ENCODE measurements at regions not wholly inside any gene's neighbourhood (a gene's known extent, or its start where the extent isn't known, plus 50 kb on each side); places are given as distances from the start of the nearest gene placed in this dataset.

DNA sequence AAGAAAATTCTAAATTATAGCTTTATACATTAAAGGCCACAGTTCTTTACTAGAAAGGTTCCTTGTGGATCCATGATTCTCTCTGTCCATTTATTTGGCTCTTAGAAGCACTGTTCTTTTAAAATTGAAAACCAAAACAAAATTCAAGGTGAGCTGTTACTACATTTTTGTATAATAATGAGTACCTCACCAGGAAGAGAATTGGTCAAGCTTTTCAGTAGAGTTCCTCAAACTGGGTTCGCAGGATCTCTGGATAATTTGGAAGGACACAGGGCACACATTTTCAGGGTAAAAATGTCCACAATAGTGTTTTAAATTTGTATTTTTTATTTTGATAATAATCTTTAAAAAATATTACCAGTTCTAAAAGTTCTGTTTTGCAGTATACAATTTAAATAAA lies 93.0 kb downstream of the PPP1R3A start:
- TF ChIP-seq, protein P1, sequence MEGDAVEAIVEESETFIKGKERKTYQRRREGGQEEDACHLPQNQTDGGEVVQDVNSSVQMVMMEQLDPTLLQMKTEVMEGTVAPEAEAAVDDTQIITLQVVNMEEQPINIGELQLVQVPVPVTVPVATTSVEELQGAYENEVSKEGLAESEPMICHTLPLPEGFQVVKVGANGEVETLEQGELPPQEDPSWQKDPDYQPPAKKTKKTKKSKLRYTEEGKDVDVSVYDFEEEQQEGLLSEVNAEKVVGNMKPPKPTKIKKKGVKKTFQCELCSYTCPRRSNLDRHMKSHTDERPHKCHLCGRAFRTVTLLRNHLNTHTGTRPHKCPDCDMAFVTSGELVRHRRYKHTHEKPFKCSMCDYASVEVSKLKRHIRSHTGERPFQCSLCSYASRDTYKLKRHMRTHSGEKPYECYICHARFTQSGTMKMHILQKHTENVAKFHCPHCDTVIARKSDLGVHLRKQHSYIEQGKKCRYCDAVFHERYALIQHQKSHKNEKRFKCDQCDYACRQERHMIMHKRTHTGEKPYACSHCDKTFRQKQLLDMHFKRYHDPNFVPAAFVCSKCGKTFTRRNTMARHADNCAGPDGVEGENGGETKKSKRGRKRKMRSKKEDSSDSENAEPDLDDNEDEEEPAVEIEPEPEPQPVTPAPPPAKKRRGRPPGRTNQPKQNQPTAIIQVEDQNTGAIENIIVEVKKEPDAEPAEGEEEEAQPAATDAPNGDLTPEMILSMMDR (conservative IDR thresholded peaks at IDR 0.05; ENCODE audit: low read depth, low read length): no peak
- H3K4me3 ChIP-seq (ENCODE audit: low read length): no peak overlapping the region
- DNase-seq (ENCODE audit: low read depth): no peak

DNA sequence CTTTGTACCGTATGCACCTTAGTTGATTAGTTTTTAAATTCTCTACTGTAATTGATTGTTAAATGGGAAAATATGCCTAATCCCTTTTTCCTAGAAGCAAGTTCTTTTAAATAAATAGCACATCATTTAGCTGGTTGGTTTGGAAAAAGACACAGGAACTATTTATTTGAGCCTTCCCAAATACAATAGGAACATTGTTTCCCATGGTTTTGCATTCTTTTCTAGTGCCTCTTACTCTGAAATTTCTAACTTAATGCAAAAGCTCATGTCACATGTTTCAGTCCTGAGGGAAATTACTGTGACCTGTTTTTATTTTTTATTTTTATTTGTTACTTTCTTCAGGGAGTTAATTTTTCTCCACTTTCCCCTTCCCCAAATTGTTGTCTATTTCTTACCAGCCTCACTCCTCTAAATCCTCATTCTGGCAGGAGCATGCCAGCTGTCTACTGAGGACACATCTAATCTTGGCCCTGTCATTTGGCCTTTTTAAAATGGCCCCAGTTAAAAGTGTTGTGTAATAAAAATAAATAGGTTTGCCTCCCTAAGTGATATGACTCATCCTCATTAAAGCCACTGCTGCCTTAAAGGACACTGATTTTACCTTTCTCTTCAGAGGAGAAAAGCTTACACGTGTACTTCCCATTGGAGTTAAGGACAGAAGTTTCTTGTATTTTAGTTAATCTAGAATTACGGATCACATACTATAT lies 94.5 kb downstream of the PPP1R3A start:
- TF ChIP-seq, protein P1 (conservative IDR thresholded peaks at IDR 0.05; ENCODE audit: low read depth, low read length): no peak
- no peak overlapping the region for H3K4me3 ChIP-seq (ENCODE audit: low read length)
- no peak for DNase-seq (ENCODE audit: low read depth)

DNA sequence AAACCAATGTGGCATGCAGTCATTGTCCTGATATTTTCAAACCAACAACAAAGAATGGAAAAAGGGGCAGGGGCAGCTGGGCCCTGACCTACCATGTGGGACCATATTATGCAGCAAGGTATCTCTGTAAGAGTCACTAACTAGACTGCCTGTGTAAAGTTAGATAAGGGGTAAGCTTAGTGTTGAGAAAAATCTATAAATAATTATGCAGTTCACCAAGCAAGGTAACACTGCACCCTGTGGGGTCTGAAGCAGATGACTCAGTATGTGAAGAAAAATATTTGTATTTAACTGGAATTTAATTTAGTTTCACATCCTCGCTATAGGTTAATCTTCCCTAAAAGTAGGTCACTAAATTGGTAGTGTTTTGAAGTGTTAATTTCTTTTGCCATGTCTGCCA lies 99.3 kb downstream of the PPP1R3A start:
- TF ChIP-seq, protein P1 (conservative IDR thresholded peaks at IDR 0.05; ENCODE audit: low read depth, low read length): no peak
- DNase-seq (ENCODE audit: low read depth): no peak

DNA sequence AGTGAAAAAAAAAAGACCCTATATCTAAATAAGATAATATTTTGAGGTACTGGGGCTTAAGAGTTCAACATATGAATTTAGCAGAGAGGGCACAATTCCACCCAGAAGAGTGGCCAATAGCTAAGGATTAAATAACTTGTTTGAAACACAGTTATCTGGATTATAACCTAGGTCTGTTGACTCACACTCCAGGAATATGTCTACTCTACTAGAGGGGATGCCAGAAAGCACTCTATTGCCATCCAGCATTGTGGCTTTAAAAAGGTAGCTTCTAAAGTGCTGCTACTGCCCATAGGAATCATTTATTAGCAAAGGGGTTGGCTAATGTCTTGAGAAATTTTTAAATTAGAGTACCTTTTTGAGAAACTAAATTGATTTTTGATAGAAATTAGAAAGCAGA lies 102.2 kb downstream of the PPP1R3A start:
- TF ChIP-seq, protein P1 (conservative IDR thresholded peaks at IDR 0.05; ENCODE audit: low read depth, low read length): no peak
- DNase-seq (ENCODE audit: low read depth): no peak

More for the DNA sequence above, 99.3 kb downstream of the PPP1R3A start:
- no peak overlapping the region for H3K4me3 ChIP-seq (ENCODE audit: low read length)

DNA sequence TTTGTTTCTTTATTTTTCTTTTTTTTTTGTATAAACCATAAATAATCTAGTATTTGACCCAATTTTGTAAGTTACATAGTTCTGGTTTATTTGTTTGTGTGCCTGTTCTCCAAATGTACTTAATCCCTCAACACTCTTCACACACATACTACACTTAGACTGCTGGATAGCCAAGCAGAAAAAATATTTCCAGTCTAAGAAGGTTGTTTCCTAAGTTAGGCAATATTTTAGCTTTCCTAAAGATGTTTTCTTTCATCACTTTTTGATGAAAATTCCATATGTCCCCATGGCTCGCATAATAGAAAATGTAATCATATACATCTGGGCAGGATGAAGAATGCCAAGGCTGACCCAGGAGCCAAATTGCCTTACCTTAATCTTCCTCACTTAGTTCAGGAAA lies 105.3 kb downstream of the PPP1R3A start:
- TF ChIP-seq, protein P1 (conservative IDR thresholded peaks at IDR 0.05; ENCODE audit: low read depth, low read length): no peak
- no peak overlapping the region for H3K4me3 ChIP-seq (ENCODE audit: low read length)
- DNase-seq (ENCODE audit: low read depth): no peak

More for the DNA sequence above, 102.2 kb downstream of the PPP1R3A start:
- H3K4me3 ChIP-seq (ENCODE audit: low read length): no peak overlapping the region

DNA sequence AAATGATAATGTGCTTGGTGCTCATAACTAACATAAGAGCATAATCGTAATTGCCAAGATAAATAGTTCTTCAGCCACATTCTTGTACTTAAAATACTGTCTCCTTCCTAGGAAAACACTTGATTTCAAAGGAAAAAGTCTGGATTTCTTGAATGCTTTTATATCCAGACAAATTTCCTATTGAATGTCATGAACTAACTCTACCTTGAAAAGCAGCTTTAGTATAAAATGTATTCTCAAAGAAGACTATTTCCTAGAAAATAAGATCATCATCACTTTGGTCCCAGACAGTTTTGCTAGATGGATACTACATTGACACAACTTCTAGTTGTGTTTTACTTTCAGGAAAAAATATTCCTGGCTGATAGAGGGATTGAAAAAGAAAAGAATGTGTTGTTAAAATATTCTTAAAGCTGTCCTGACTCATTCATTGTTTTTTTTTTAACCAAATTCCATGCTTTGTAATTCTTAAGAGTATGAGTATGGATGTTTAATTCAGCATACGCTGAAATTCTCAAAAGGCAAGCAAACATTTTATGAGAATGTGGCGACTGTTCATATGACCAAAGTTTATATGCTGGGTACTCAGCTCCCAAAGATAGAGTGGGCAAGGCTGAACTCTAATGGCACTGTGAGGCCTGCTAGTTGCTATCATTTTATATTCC lies 106.1 kb downstream of the PPP1R3A start:
- TF ChIP-seq, protein P1 (conservative IDR thresholded peaks at IDR 0.05; ENCODE audit: low read depth, low read length): no peak
- DNase-seq (ENCODE audit: low read depth): no peak
- H3K4me3 ChIP-seq (ENCODE audit: low read length): no peak overlapping the region
